IPS DF 19.7 (cell line): ENCODE measurements at regions not wholly inside any gene's neighbourhood (a gene's known extent, or its start where the extent isn't known, plus 50 kb on each side); places are given as distances from the start of the nearest gene placed in this dataset.

ENCODE experiments used
- DNase-seq: peaks from one replicate; pipeline ENCODE4 v3.0.0-alpha.2; 2013; ENCODE audit warnings: low read depth, low spot score

DNA sequence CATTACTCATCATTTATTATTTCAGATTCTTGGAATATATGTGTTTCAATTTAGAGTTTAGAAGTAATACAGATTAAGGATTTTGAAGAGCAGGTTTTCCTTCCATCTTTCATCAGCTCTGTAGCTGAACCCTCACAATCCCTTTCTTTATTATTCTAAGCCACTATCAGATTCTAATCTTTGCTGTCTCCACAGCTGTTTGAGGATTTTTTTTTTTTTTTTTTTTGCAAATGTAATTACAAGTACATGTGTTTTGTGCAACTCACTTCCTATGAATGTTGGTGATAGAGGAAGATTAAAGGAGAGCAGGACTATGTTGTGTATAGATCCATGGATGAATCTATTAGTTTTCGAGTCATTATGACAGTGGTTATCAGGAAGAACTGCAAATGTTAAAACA, 87.4 kb upstream of the TENM3 start:
- DNase-seq: no peak

DNA sequence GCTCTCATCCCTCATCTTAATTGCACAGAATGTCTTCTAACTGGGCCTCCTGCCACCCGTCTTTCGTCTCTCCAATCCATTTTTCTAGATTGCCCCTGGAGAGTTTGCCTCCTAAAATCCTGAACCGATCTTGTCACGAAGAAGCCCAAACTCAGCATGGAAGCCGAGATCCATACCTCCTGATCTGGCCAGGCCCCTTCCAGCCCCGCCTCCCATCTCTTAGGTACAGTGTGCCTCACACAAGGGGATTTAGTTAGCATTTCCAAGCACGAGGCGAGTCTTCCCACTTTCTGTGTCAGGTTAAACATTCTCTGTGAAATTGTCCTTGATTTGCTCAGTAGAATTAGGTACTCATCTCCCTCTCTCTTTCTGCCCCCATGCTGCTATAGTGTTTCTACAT, 80.0 kb upstream of the TENM3 start:
- no peak for DNase-seq

DNA sequence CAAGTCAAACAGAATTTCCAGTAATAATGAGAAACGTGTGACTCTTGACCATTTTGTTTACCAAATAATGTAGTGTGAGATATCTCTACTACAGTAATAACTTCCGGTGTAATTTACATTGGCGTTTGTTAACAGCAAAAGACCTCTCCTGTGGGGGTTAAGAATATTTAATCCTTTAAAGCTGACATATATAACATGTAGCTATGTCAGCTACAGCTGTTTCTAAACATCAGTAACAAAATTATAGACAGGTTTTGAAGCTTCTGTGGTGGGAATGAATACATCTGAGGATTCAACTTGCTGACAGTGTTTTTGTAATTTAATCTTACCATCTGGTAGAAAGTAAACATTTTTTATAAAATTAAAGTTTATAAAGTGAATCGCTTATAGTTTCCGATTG, 73.6 kb upstream of the TENM3 start:
- DNase-seq: no peak

DNA sequence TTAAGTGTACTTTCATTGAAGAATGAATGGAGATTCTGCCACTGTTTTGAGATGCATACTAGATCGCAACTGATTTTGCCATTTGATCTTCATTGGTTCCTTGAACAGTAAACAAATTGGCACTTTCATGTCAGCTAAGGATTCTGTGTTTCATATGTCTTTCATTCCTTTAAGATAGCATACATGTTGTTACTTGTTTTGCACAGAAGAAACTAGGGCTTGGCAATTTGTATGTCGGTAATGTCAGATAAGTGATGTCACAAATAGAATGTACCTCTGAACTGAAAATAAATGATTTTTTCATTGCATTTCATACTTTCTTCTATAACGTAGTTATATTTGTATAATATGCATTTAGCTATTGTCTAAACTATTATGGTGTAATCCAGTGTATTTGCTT, 73.2 kb upstream of the TENM3 start:
- no peak for DNase-seq

DNA sequence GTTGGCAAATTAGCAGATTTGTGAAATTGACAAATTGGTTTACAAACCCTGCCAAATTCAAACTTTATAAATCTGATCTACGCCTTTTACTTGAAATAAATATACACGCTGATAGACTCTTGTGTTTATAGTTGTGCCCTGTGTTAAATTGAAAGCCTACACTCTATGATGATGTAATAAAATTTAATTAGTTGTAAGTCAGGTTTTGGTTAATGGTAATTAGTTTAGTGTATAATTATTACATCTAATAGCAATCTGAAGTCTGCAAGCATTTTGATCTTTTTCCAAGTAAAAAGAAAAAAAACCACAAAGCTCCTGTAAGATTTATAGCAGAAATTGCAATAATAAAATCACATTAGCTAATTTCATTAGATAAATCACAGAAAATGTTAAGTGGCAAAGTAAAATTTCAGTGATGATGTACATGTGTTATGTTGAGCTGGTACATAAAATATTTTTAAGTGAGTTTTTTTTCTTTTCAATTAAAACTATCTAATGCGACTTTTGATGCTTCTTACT, 72.7 kb upstream of the TENM3 start:
- DNase-seq: no peak

GRCh38 chr4:182174979-182175378, 68.2 kb upstream of the TENM3 start:
- no peak for DNase-seq

DNA sequence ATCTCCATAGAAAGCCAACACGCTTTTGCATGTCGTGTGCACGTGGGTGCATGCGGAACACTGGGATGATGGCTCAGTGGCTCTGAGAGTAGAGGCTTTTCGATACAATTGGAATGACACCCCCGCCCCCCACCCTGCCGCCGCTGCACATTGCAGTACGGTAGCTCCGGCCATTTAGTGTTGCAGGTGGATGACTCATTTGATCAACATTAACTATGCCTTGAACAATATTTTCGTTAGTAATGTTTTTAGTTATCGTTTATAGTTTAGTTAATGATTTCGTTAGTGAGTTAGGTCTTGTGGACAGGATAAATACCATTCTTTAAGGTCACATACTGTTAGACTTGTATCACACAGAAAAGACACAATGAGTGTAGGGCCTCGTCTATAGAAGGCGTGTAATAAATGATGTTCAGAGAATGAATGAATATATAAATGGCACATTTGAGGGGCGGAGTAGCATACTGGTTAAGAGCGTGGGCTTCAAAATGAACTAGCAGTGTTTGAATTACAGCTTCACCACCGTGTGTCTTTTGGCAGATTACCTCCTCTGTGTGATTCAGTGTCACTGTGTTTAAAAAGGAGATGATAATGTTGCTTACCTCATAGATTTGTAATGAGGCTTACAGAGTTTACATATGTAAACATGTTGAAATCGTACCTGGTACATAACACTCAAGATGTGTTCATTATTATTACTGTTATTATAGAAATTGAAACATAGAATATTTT, 67.2 kb upstream of the TENM3 start:
- no peak for DNase-seq

- DNase-seq: no peak
Observed at GRCh38 chr4:182177166-182177565, 66.0 kb upstream of the TENM3 start.

DNA sequence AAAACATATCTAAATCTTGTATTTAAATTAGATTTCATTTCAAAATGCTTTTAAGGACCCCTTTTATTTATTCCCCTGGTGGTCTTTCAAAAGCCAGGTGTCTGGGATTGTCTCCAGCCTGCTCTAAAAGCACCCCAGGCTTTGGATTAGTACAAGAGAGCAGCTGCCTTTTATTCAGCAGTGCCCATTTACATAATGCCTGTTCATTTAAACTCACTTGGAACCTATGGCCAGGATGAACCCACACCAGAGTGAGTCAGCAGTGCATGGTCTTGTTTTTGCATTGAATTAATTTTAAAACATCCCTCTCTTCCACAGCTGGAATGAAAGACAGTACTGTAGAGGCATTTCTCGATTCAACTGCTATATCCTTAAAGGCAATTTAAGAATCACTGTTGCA, 64.1 kb upstream of the TENM3 start:
- no peak for DNase-seq

DNA sequence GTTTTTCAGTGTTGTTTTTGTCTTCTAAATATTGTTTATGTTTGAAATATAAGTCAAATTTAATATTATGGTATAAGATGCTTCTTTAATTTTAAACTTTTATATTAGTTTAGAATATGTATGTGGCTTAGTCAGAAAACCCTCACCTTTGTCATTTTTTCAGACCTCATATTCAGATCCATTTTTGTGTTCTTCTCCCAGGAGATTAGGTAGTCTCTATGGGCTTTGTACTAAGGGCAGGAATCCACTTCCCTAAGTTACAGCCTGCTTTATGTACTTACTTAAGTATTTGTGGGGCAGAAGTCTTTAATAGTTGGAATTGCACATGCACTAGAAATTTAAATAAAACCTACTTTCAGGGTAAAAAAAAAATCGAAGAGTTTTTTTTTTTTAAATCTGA, 63.5 kb upstream of the TENM3 start:
- no peak for DNase-seq

DNA sequence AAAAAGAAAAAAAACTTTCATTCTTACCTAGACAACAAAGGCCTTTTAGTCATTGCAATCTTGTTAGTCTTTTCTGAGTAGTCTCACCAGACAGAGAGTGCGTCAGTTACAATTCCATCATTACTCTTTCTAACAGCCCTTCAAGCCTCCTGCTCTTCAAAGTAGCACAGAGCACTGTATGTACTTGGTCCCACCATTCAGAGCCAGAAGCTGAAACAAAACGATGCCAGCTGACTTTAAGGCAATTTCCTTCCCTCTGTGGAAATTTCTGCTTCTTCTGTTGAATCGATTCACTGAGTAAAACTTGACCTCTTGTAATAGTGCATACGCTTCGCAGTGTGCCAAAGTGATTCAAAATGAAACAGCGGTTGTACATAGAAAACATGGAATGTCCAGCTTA, 57.7 kb upstream of the TENM3 start:
- DNase-seq: no peak

GRCh38 chr4:182187674-182188073, 55.5 kb upstream of the TENM3 start:
- DNase-seq: no peak

- DNase-seq: no peak
Observed at GRCh38 chr4:182188622-182189021, 54.6 kb upstream of the TENM3 start.

GRCh38 chr4:182189103-182189878, 53.9 kb upstream of the TENM3 start:
- no peak for DNase-seq

GRCh38 chr4:182190306-182190705, 52.9 kb upstream of the TENM3 start:
- no peak for DNase-seq

- no peak for DNase-seq
Observed at GRCh38 chr4:182192511-182193181, 50.6 kb upstream of the TENM3 start.

GRCh38 chr4:182193311-182193710, 49.9 kb upstream of the TENM3 start:
- no peak for DNase-seq
